DMS 273 (cell line): ENCODE measurements at regions not wholly inside any gene's neighbourhood (a gene's known extent, or its start where the extent isn't known, plus 50 kb on each side); places are given as distances from the start of the nearest gene placed in this dataset.

Source experiments
- DNase-seq: peaks from one replicate; lab custom pipeline; 2025; ENCODE audit not compliant: unreplicated experiment; lab: John Stamatoyannopoulos, UW

DNA sequence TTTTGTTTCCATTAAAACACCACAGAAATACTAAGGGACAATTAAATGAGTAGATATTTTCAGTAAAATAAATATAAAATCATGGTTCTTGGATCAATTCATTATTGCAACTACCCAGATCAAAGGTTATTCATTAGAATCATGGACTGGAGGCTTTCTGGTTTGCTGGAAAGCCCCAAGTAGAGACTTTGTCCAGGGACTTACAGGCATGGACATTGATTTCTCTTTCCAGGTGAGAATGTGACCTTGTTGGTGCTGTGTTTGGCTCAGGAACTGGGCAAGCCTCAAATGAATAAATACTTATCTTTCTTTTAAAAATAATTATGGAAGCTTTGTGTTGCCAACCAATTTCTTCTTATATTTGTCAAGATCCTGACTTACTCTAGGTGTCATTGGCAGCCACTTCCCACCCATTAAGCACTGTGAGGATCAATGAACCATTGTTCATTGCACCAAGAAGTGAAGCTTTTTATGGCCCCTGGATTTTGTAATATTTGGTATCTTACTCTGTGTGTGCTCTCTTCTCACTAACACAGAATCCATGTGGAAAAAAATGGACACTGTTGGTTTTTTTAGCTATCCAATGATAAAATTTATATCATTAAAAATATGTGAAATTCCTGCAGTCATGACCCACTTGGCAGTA, 205.8 kb upstream of the NRXN1 start:
- no peak for DNase-seq

DNA sequence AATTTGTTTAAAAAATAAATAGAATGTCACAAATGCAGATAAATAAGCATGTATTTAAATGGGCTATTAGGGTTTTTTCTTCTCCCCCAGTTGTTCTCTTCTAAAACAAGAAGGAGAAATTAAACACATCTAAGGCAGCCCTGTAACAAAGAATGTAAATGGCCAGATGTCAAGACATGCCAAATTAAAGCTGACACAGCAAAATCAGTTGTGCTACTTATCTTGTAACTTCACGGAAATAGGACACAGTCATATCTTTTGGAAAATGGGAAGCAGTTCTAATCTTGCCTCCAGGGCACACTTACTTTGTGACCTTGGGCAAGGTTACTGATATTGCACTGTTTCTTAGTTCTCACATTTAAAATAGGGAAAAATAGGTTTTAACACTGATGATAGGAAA, 200.1 kb upstream of the NRXN1 start:
- peak; percentile 12 for DNase-seq

DNA sequence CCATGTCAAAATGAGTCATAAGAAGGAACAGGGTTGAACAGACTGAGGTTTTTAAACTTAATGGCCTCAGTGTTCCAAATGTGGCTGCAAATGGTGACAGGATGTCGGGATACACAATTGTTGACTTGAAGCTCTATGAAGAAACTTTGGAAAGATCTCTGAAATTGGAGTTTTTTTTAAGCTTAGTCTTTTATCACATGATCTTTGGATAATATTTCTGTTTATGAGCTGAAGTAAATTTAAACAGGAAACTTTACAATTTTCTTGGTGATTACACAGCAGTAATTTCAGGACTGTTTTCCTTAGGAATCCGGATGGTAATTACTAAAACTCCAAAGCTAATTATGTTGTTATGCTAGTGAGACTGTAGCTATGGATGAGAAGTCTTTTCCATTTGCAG, 199.1 kb upstream of the NRXN1 start:
- DNase-seq: no peak

DNA sequence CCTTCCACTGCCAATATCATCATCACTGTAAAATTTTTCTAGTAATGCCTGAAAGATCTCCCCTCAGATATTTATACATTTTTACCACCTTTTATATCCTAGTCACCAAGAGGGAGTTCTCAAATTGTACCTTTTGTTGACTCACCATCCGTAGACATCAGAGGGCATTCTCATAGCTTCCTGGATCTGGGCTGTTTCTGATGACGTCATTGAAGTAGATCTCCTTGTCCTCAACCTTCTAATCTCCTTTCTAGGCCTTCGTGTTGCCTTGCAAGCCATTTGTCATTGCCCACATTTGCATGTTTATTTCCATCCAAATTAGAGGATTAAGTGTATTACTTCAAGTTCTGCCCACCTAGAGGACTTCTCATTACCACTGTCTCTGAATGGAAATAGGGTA, 193.4 kb upstream of the NRXN1 start:
- DNase-seq: no peak

DNA sequence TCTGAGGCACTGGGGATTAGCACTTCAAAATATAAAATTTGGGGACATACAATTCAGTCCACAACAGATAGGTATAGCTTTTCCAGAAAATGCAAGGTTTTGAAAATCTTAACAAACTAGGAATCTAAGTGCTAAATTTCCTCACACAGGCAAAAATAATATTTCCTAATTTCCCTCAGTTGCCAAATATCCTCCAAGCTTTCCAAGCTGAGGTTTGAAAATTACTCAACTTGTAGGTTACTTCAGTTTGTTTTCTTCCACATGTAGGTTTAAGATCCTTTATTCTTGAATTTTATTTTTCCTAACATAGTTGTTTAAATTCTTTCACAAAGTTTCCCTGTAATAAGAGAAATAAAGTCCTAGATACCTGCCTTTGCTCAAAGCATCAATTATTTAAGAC, 192.9 kb upstream of the NRXN1 start:
- no peak for DNase-seq

DNA sequence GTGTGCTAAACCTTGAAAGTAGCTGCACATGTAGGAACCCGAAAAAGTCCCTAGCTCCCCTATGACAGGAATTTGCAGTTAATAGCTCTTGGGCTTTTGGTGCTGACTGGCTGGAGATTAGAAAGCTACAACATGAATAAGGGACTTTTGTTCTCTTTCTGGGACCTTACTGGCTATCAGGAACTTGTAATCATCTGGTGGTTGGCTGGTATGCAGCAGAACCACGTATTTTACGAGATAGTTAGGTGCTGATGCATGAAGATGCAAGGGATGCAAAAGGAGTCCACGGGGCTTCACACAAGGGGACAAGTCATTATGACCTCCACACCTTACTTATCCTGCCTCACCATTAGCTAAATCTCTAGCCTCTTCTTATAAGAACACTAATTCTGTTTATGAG, 190.2 kb upstream of the NRXN1 start:
- DNase-seq: no peak

DNA sequence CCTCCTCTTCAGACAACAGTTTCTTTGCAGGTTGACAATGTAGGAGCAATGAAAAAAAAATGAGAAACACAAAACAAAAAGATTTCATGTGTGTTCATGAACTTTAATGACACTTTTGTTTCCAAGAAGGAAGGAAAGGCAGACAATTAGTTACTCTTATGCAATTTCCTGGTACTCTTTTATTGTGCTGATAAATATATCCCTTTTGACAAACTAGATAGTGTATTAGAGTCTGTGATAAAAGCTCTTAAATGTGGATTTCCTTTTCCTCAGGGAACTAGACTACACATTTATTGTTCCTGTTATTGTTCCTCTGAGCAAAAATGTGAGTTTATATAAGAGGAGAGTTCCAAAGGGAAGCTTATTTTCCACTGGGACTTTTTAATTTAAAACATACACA, 188.7 kb upstream of the NRXN1 start:
- no peak for DNase-seq

DNA sequence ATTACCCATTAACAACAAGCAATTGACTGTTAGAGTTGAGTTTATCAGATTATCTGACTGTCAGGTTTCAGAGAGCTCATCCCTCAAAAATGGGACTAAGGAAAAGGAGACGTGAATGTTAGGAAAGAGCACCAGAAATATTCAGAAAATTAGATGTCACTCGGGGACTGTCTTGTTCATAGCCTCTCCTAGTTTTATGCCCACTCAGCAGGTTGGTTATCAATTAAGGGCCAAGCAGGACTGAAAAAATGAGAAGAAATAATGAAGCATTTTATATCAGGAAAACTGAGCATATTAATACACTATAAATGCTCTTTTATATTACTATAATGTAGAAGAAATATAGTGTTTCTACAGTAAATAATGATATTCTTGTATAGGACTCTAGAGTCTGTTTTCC, 188.1 kb upstream of the NRXN1 start:
- DNase-seq: no peak

DNA sequence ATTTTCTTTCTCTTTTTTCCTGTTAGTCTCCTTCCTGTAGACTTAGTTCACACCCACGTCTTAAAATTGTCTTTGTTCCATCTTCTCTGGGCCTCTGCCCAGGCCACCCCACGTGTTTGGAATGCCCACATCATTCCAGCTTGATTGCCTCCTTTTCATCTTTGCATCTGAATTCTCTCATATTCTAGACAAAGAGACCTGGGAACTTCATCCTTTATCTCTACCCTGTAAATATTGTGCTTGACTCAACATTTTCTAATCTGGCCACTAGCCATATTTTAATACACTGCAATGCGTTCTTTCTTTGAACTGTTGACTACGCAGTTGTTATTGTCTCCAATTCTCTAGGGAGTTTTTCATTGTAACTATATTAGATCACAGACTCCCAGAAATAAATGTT, 187.5 kb upstream of the NRXN1 start:
- DNase-seq: no peak

DNA sequence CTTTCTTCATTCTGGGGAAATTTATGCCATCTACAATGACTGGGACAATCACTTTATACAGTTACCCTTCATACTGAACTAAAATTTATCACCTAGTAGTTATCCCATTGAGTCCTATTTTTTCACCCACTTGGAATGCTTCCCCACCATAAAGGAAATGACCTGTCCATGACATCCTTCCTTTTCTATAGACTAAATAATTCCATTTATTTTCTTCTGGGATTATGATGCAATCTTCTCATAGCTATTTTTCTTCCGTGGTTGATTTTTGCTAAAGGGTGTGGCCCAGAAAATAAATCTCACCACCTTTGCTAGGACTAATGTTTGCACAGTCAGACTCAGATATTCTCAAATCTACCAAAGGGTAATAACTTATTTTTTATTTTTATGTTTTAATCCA, 186.1 kb upstream of the NRXN1 start:
- DNase-seq: no peak

DNA sequence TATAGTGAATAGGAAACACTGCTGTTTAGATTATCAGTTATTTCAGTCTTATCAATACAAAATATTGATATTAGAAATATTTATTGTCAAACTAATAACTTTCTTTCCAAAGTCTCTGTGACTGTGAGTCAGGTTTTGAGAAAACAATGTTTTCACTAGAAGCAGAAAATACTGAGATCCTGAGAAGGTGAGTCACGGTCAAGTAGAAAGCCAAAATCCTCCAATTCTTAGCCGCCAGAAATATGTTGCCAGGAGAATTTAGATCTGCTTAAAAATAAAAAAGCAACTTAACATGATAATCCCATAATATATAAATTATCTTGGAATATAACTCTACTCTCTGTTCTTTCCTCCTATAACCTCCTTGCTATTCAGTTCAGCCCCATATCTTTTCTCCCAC, 181.9 kb upstream of the NRXN1 start:
- no peak for DNase-seq

DNA sequence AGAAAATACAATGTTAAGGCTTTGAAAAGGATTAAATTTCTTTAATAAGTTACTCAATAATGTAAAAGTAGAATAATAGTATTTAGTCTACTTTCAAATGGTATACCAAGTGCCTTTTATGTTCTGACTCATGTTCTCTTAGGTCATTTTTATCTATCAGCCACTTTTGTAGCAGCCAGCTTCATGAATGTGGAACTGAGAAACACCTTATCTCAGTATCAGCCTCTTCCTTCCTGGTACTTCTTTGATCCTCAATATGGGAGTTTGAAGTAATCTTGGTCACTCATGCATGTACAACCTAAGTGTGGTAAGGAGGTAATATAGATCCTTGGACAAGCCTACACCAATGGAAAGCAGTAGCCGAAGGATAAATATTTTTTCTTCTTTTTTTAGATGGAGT, 180.4 kb upstream of the NRXN1 start:
- no peak for DNase-seq

DNA sequence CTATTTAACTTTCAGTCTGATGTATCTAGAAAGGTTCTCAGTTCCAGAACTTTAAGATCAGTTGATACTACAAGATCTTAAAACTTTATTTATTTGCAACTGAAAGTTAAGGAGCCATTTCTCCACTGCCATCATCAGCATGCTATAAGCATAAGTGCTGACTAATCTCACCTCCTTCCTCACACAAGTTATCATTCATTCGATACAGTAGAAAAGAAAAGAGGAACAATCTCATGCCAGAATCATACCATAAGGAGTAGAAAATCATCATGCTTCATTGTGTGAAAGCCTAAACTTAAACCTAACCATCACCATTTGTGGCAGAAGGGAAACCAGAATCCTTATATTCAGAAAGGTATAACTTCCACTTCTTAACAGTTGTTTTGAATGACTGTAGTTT, 176.6 kb upstream of the NRXN1 start:
- DNase-seq: no peak

DNA sequence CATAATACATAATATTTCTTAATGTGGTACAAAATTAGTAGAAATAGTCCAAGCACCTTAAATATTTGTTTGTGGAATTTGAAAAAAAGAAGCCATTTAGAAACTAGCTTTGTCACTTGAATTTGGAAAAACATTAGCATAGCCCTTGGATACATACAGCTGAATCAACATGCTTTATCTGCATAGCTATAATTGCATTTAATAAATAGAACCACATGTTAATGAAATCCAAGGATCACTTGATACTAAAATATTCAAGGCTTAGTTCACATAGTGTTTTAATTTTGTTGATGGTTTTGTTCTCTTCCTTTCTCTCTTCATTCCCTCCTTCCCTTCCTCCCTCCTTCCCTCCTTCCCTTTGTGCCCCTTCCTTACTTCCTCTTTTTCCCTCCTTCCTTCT, 169.4 kb upstream of the NRXN1 start:
- no peak for DNase-seq

DNA sequence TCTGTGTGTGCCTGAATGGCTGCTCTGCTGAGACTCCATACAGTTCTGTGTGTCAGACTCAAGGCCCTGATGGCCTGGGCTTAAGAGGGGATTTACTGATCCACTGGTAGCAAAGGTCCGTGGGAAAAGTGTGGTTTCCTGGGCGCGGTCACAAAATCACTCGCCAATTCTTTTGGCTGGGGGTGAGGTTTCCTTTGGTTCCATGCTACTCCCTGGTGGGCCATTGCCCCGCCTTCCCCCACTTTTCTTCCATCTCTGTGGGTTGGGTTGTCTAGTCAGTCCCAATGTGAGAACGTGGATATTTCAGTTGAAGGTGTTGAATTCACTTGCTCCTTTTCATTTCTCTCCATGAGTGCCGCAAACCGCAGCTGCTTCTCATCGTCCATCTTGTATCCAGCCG, 162.7 kb upstream of the NRXN1 start:
- no peak for DNase-seq

DNA sequence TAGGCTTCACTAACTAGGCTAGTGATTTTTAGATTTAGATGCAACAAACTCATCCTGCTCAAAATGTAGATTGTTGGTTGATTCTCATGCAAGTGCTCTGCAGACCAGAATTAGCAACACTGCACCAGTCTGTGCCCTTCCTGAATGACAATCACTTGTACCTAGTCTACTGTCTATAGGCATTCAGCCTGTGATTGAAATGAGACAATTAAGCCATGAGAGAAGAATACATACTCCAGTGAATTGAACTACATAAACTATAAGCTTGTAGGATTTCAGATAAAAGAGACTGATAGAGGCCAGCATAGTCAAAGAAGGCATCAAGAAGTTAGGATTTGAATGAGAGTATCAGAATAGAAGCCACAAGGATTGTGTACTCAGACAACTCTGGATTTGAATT, 138.3 kb upstream of the NRXN1 start:
- DNase-seq: no peak

DNA sequence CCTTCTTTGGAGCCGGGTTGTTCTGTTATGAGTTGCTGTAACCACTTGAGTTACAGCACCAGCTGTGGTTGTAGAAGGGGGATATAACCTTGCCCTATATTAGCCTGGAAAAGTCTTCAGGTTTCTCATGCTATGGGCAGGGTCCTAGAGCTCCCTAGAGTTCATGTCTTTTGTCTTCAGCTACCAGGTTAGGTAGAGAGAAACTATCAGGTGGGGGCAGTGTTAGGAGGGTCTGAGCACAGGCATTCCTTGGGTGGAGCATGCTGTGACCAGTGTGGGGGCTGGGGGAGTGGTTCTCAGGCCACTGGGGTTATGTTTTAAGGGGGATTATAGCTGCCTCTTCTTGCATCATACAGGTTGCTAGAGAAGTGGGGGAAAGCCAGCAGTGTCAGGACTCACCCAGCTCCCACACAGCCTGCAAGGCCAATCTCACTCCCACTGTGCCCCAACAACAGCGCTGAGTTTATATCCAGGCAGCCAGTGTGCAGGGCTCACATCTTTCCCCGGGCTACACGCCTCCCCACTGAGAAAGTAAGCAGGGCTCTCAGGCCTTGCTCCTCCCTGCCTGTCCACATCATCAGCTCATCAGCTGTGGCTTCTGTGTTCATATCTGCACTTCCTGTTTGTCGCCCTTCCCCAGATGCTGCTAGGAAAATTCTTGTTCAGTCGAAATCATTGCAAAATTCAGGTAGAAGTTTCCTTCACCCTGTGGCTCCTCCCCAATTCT, 133.8 kb upstream of the NRXN1 start:
- DNase-seq: no peak

DNA sequence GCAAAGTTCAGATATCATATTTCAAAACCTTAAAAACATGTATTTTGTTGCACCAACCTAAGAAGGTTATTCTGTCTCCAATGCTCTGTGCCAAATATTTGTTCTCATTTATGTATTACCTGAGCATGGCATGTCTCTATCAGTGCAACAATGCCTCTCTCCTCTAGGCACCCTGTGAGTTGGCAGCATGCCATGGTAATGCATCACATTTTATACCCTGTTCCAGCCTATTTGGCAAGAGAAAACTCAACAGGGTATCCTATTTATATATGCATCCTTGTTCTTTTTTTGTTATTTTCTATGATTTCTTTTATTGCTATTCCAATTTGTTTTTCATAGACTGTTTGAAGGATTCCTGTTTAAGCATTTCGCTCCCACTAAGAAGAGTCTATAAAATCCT, 126.3 kb upstream of the NRXN1 start:
- peak; percentile 74 for DNase-seq

DNA sequence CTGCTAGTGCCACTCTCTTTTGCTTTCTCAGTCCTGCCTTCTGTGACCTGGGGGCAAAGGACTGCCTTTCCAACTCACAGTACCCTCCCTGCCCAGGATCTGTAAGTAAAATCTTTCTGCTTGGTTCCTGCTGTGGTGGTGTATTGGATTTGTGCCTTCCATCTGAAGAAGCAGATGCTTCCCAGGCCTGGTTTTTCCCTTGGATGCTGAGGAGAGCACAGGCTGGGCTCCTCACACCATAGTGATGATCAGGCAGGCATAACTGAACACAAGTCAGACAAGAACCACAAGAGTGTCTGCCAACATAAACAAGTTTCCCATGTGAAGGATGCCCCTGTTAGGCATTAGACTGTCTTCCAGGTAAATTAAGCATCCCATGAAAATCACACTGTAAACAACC, 121.3 kb upstream of the NRXN1 start:
- DNase-seq: no peak

DNA sequence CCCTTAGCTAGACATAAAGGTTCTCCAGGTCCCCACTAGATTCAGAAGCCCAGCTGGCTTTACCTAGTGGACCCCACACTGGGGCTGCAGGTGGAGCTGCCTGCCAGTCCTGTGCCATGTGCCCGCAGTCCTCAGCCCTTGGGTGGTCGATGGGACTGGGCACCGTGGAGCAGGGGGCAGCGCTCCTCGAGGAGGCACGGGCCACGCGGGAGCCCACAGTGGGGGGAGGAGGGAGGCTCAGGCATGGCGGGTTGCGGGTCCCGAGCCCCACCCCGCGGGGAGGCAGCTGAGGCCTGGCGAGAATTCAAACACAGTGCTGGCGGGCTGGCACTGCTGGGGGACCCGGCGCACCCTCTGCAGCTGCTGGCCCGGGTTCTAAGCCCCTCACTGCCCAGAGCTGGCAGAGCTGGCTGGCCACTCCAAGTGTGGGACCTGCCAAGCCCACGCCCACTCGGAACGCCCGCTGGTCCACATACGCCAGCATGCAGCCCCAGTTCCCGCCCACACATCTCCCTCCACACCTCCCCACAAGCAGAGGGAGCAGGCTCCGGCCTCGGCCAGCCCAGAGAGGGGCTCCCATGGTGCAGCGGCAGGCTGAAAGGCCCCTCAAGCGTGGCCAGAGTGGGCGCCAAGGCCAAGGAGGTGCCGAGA, 119.7 kb upstream of the NRXN1 start:
- no peak for DNase-seq

DNA sequence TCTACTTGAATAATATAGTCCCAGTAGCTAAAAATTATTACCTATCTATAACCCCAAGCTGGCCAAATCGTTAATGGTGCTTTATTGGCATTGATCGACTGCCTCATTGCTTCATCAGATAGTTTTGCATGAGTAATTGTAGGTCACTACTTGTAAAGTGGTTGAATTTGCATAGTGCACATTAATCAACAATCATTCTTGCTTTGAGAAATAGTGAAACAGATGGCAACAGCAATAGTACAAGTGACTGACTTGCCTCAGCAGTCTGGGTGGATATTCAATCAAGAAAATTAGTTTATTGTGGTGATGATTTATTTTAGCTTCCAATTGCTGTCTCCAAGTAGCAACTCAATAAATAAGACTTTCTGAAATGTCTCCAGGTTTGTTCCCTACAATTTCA, 117.8 kb upstream of the NRXN1 start:
- peak; percentile 67 for DNase-seq

DNA sequence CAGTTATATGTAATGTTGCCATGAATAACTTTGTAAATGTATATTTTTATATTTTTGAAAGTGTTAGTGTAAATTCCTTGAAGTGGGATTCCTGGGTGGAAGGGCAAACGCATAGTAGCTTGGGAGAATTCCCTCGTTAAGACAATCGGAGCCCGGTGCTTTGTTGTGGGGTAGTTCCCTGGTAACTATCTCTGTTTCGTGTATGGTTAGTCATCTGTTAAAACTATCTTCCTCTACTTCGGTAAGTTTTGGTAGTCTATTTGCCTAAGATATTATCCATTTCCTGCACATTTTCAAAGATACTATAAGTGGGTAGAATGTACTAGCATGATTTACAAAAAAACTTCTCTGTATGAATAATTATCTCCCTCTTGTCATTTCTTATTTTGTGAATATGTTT, 113.8 kb upstream of the NRXN1 start:
- DNase-seq: no peak
